Panc1 (cell line): ENCODE measurements at regions not wholly inside any gene's neighbourhood (a gene's known extent, or its start where the extent isn't known, plus 50 kb on each side); places are given as distances from the start of the nearest gene placed in this dataset.

Experiments used
- ATAC-seq: fragments of 200-7000 bp; cut with Tn5 transposase; 2 replicates; pipeline ENCODE4 v1.9.1; 2020; ENCODE audit warnings: mild to moderate bottlenecking, moderate library complexity
- BruUV-seq: library from RNA; stranded (reverse); fragments of 400-500 nt; replicated peaks from 2 replicates; lab custom pipeline; 2021; lab: Mats Ljungman, UMichigan
- CTCF ChIA-PET: fragments of 300-600 bp; sonication (Branson Sonifier 250); formaldehyde crosslinking; loops from one replicate; lab custom pipeline; 2022; ENCODE audit warnings: antibody characterized with exemption; lab: Charles Lee
- POLR2A ChIA-PET: fragments of 300-600 bp; sonication (Branson Sonifier 250); formaldehyde crosslinking; loops from one replicate; lab custom pipeline; 2022; ENCODE audit warnings: antibody characterized with exemption; lab: Charles Lee
- DNase-seq: peaks from one replicate; pipeline ENCODE4 v3.0.0-alpha.2; 2010; ENCODE audit warnings: low read depth, low spot score
- H3K27ac ChIP-seq: 2 replicates; pipeline ENCODE4 v1.5.1; 2011; ENCODE audit warnings: mild to moderate bottlenecking, low read length, inconsistent platforms
- H3K27me3 ChIP-seq: fragments of 200-500 bp; sonication (Bioruptor generic); 2 replicates; pipeline ENCODE4 v1.6.0; 2014; ENCODE audit warnings: low read length, inconsistent platforms; ENCODE audit not compliant: control insufficient read depth, insufficient read depth
- H3K36me3 ChIP-seq: fragments of 200-500 bp; sonication (Bioruptor generic); 2 replicates; pipeline ENCODE4 v1.5.1; 2014; ENCODE audit warnings: inconsistent platforms, mild to moderate bottlenecking, low read length, moderate library complexity; ENCODE audit not compliant: control insufficient read depth, insufficient read depth
- H3K4me1 ChIP-seq: 2 replicates; pipeline ENCODE4 v1.5.1; 2011; ENCODE audit warnings: inconsistent platforms, mild to moderate bottlenecking, low read length, moderate library complexity; ENCODE audit not compliant: control insufficient read depth, insufficient read depth
- H3K4me3 ChIP-seq, 2 experiments: 2 replicates each; pipeline ENCODE4 v1.5.1; 2011 to 2012; ENCODE audit warnings: low read depth in 2 of 2, low read length in 2 of 2, mild to moderate bottlenecking in 2 of 2, inconsistent platforms in 1 of 2, moderate library complexity in 1 of 2
- H3K9me3 ChIP-seq: fragments of 200-500 bp; sonication (Bioruptor generic); 2 replicates; pipeline ENCODE4 v1.5.1; 2014; ENCODE audit warnings: low read depth, mild to moderate bottlenecking, inconsistent platforms, low read length, moderate library complexity; ENCODE audit not compliant: control insufficient read depth, insufficient read depth
- POLR2AphosphoS5 ChIP-seq: IDR thresholded peaks from 2 replicates; pipeline ENCODE4 v1.6.1; 2012; ENCODE audit warnings: mild to moderate bottlenecking, low read depth, low read length, moderate library complexity
- SIN3A ChIP-seq: IDR thresholded peaks from 2 replicates; pipeline ENCODE4 v1.6.1; 2012; ENCODE audit warnings: low read depth, mild to moderate bottlenecking, low read length, moderate library complexity, borderline replicate concordance; ENCODE audit not compliant: insufficient read depth
- TCF7L2 ChIP-seq: IDR thresholded peaks from 2 replicates; pipeline ENCODE4 v1.6.1; 2011; ENCODE audit warnings: mild to moderate bottlenecking, low read depth, low read length, inconsistent platforms
- in situ Hi-C: cut with HindIII; loops from 2 replicates; pipeline ENCODE4 v1.10.0; 2016; ENCODE audit warnings: low sequenced_read_pairs, low pct_unique_long_range_greater_than_20kb
- intact Hi-C: fragments of 100-400 bp; cut with micrococcal nuclease; formaldehyde crosslinking; loops from one replicate; pipeline ENCODE4 v1.10.0; 2022; ENCODE audit not compliant: unreplicated experiment
- TF ChIP-seq, protein P1 (sequence below), 2 experiments: IDR thresholded peaks; 2 replicates each; pipeline ENCODE4 v1.6.1; 2011 to 2012; ENCODE audit warnings: low read depth in 2 of 2, control low read depth in 1 of 2, low read length in 1 of 2, mild to moderate bottlenecking in 1 of 2, moderate library complexity in 1 of 2; ENCODE audit not compliant: insufficient read depth in 1 of 2
- TF ChIP-seq, protein P2 (sequence below): fragments of 450-650 bp; IDR thresholded peaks from 2 replicates; pipeline ENCODE4 v1.5.1; 2017; ENCODE audit warnings: mild to moderate bottlenecking

- ChIA-PET POLR2A (no interaction called here), CTCF (no interaction called here)
- Histone ChIP-seq H3K4me1 (no peaks in the 10 kb centered on the region), H3K27me3 (no peaks in the 10 kb centered on the region), H3K4me3 (no peak overlapping the region), H3K27ac (no peak overlapping the region), H3K9me3 (no peaks in the 10 kb centered on the region), H3K36me3 (no peaks in the 10 kb centered on the region)
- TF ChIP-seq, protein P1, sequence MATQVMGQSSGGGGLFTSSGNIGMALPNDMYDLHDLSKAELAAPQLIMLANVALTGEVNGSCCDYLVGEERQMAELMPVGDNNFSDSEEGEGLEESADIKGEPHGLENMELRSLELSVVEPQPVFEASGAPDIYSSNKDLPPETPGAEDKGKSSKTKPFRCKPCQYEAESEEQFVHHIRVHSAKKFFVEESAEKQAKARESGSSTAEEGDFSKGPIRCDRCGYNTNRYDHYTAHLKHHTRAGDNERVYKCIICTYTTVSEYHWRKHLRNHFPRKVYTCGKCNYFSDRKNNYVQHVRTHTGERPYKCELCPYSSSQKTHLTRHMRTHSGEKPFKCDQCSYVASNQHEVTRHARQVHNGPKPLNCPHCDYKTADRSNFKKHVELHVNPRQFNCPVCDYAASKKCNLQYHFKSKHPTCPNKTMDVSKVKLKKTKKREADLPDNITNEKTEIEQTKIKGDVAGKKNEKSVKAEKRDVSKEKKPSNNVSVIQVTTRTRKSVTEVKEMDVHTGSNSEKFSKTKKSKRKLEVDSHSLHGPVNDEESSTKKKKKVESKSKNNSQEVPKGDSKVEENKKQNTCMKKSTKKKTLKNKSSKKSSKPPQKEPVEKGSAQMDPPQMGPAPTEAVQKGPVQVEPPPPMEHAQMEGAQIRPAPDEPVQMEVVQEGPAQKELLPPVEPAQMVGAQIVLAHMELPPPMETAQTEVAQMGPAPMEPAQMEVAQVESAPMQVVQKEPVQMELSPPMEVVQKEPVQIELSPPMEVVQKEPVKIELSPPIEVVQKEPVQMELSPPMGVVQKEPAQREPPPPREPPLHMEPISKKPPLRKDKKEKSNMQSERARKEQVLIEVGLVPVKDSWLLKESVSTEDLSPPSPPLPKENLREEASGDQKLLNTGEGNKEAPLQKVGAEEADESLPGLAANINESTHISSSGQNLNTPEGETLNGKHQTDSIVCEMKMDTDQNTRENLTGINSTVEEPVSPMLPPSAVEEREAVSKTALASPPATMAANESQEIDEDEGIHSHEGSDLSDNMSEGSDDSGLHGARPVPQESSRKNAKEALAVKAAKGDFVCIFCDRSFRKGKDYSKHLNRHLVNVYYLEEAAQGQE (IDR thresholded peaks at IDR 0.05; ENCODE audit: insufficient read depth in 1 of 2, low read depth in 2 of 2, low read length in 1 of 2): no peak
- TF ChIP-seq TCF7L2 (no peak), SIN3A (no peak), POLR2AphosphoS5 (no peak)
- TF ChIP-seq, protein P2, sequence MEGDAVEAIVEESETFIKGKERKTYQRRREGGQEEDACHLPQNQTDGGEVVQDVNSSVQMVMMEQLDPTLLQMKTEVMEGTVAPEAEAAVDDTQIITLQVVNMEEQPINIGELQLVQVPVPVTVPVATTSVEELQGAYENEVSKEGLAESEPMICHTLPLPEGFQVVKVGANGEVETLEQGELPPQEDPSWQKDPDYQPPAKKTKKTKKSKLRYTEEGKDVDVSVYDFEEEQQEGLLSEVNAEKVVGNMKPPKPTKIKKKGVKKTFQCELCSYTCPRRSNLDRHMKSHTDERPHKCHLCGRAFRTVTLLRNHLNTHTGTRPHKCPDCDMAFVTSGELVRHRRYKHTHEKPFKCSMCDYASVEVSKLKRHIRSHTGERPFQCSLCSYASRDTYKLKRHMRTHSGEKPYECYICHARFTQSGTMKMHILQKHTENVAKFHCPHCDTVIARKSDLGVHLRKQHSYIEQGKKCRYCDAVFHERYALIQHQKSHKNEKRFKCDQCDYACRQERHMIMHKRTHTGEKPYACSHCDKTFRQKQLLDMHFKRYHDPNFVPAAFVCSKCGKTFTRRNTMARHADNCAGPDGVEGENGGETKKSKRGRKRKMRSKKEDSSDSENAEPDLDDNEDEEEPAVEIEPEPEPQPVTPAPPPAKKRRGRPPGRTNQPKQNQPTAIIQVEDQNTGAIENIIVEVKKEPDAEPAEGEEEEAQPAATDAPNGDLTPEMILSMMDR: no peak
- in situ Hi-C loops (no loop called here), intact Hi-C loops (no loop called here)
- DNase-seq (no peak), ATAC-seq (no peak)
- BruUV-seq: no TSS peak
Observed at GRCh38 chr7:159263430-159263829, 118.8 kb upstream of the VIPR2 start.

- TF ChIP-seq, protein P1 (IDR thresholded peaks at IDR 0.05; ENCODE audit: insufficient read depth in 1 of 2, low read depth in 2 of 2, low read length in 1 of 2): no peak
- TF ChIP-seq POLR2AphosphoS5: no peak
- TF ChIP-seq, protein P2: no peak
- TF ChIP-seq SIN3A: no peak
- no peak for TF ChIP-seq TCF7L2
- ATAC-seq (no peak), DNase-seq (no peak)
- H3K9me3 ChIP-seq: no peaks in the 10 kb centered on the region
- H3K4me3 ChIP-seq: no peak overlapping the region
- H3K4me1 ChIP-seq: no peaks in the 10 kb centered on the region
- no peaks in the 10 kb centered on the region for H3K36me3 ChIP-seq
- intact Hi-C loops: no loop called here
- BruUV-seq: no TSS peak
- in situ Hi-C loops: no loop called here
- no peak overlapping the region for H3K27ac ChIP-seq
- H3K27me3 ChIP-seq: peaks cover 20% of the 10 kb centered on the region
- CTCF ChIA-PET: no interaction called here
- POLR2A ChIA-PET: no interaction called here
Observed at GRCh38 chr7:159253657-159254056, 109.0 kb upstream of the VIPR2 start.
